NB4 (cell line): ENCODE measurements at regions not wholly inside any gene's neighbourhood (a gene's known extent, or its start where the extent isn't known, plus 50 kb on each side); places are given as distances from the start of the nearest gene placed in this dataset.
A peak's percentile ranks its signal among the peaks of the same experiment; 100 is the strongest.

Source experiments
- DNase-seq: peaks from one replicate; pipeline ENCODE4 v3.0.0; 2010; ENCODE audit warnings: low read depth
- H3K4me3 ChIP-seq: one replicate; pipeline ENCODE4 v1.5.1; 2011; ENCODE audit warnings: mild to moderate bottlenecking, low read depth, low read length, moderate library complexity
- CTCF ChIP-seq: IDR thresholded peaks from one replicate; pipeline ENCODE4 v1.5.1; 2012; ENCODE audit warnings: low read depth, low read length
- MAX ChIP-seq: IDR thresholded peaks from 2 replicates; pipeline ENCODE4 v1.6.1; 2011; ENCODE audit warnings: low read depth, low read length
- MYC ChIP-seq: IDR thresholded peaks from 2 replicates; pipeline ENCODE4 v1.6.1; 2011; ENCODE audit warnings: low read depth, low read length
- POLR2A ChIP-seq: IDR thresholded peaks from 2 replicates; pipeline ENCODE4 v1.6.1; 2011; ENCODE audit warnings: mild to moderate bottlenecking; ENCODE audit not compliant: insufficient read length; ENCODE audit errors: extremely low read depth

DNA sequence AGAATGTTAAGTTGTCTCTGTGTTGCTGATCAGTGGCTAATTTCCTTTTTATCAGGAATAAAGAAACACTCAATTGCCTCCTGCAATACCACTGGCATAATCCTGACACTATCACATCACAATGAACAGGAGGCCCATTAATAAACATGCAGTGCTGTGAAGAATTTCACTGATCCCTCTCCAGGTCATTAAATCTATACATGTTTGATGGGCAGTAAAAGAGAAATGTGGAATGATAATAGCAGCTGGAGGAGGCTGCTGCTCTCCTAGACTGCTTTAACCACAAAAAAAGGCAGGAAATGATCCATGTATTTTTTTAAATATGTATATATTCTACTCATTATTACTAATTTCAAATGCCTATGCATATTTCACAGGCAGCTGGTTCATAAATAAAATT is 202.1 kb downstream of the CENPC start:
- H3K4me3 ChIP-seq = no peak overlapping the region
- DNase-seq = no peak
- no peak for TF ChIP-seq POLR2A
- TF ChIP-seq CTCF = no peak
- TF ChIP-seq MAX = no peak
- TF ChIP-seq MYC = no peak

DNA sequence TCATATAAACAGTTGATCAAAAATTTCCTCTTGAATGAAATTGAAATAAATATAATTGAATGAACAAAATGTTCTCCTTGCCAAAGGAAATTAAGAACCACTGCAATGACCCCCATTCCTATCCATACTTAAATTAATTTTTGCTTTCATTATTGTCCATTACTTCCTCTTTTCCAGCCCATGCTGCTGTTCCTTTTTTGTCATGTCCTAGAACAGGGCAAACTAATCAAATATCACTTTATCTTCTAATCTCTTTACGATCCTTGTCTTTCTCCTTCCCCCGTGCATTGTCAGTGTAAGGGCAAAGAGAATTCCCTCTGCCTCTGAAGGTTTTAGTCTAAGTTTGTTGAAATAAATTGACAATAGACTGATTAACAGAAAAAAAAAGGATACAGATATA is 203.0 kb downstream of the CENPC start:
- peak; percentile 18 for DNase-seq

GRCh38 chr4:67333664-67334063 is 211.6 kb downstream of the CENPC start:
- no peak for DNase-seq
- TF ChIP-seq CTCF (no peak), MAX (no peak), MYC (no peak), POLR2A (no peak)
- no peak overlapping the region for H3K4me3 ChIP-seq

More for the DNA sequence above, 203.0 kb downstream of the CENPC start:
- TF ChIP-seq MYC (no peak), CTCF (no peak), POLR2A (no peak), MAX (no peak)
- no peak overlapping the region for H3K4me3 ChIP-seq

DNA sequence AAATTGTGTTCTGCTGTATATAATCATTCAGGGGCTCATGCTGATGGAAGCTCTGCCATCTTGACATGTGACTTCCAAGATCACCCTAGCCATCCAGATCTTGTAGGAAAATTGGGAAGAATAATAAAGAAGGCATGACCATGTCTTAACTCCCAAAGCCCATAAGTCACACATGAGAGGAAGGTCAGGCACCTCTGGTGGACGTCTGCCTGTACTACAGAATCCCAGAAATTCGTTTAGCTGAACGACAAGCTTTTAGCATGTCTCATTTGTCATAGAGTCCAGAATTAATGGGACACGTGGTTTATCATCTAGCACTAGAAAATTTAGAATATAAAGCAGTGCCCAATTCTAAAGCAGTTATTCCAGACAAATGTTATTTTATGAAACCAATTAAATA is 212.7 kb downstream of the CENPC start:
- TF ChIP-seq CTCF = peak; percentile 47
- TF ChIP-seq POLR2A = no peak
- H3K4me3 ChIP-seq = no peak overlapping the region
- peak; percentile 11 for DNase-seq

DNA sequence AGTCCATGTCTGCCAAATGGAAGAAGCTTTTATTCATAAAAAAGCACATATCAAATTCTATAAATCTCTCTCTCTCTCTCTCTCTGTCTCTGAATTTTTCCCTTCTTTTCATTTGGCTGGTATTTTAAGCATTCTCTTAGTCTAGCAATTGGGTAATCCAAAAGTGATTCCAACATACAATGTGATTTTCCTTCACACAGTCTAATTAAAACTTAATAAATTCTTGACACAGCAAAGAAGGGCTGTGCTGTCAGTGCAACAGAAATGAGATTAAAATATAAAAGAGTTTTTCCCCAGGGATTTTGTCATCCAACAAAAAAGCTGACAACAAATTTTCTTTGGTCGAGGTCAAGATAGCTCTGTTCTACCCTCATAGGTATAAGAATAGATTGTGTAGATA is 216.9 kb downstream of the CENPC start:
- H3K4me3 ChIP-seq = no peak overlapping the region
- DNase-seq = no peak
- TF ChIP-seq MAX (no peak), POLR2A (no peak), MYC (no peak), CTCF (no peak)

GRCh38 chr4:67328018-67328278 is 217.4 kb downstream of the CENPC start:
- no peak for TF ChIP-seq MAX
- TF ChIP-seq CTCF = no peak
- TF ChIP-seq MYC = no peak
- TF ChIP-seq POLR2A = no peak
- no peak for DNase-seq
- H3K4me3 ChIP-seq = no peak overlapping the region
